ENCODE measurements at regions not wholly inside any gene's neighbourhood (a gene's known extent, or its start where the extent isn't known, plus 50 kb on each side); places are given as distances from the start of the nearest gene placed in this dataset.

DNA sequence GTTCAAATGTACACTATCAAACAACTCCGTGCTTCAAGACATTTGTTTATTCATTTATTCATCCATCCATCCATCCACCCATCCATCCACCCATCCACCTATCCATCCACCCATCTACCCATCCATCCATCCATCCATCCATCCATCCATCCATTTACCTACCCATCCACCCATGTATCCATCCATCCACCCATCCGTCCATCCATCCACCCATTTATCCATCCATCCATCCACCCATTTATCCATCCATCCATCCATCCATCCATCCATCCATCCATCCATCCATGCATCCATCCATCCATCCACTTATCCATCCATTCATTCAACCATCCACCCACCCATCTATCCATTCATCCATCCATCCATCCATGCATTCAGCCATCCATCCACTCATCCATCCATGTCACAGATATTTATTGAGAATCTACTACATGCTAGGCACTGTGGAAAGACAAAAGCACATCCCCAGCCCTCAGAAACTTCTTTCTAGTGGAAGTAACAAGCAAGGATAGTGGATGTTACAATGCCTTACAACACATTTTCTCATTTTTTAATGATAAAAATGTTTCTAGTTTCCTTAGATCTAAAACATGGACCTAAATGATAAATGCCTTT is 237.6 kb downstream of the ZNF536 start:
- no peak for TF ChIP-seq POLR2A (IDR thresholded peaks at IDR 0.05)
- TF ChIP-seq, protein P1, sequence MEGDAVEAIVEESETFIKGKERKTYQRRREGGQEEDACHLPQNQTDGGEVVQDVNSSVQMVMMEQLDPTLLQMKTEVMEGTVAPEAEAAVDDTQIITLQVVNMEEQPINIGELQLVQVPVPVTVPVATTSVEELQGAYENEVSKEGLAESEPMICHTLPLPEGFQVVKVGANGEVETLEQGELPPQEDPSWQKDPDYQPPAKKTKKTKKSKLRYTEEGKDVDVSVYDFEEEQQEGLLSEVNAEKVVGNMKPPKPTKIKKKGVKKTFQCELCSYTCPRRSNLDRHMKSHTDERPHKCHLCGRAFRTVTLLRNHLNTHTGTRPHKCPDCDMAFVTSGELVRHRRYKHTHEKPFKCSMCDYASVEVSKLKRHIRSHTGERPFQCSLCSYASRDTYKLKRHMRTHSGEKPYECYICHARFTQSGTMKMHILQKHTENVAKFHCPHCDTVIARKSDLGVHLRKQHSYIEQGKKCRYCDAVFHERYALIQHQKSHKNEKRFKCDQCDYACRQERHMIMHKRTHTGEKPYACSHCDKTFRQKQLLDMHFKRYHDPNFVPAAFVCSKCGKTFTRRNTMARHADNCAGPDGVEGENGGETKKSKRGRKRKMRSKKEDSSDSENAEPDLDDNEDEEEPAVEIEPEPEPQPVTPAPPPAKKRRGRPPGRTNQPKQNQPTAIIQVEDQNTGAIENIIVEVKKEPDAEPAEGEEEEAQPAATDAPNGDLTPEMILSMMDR (IDR thresholded peaks at IDR 0.05): no peak
- no peak for TF ChIP-seq POLR2AphosphoS5 (IDR thresholded peaks at IDR 0.05)
- no peak for TF ChIP-seq EP300 (IDR thresholded peaks at IDR 0.05)

All from gastroesophageal sphincter (tissue), 3 donors.